ENCODE measurements at regions not wholly inside any gene's neighbourhood (a gene's known extent, or its start where the extent isn't known, plus 50 kb on each side); places are given as distances from the start of the nearest gene placed in this dataset.

GRCh38 chr5:104273725-104274124, 711.1 kb upstream of the NUDT12 start:
- Histone ChIP-seq H3K4me3 (no peak overlapping the region), H3K9ac (no peak overlapping the region)
- no peak for TF ChIP-seq Cebpa-rat (IDR thresholded peaks at IDR 0.05)

DNA sequence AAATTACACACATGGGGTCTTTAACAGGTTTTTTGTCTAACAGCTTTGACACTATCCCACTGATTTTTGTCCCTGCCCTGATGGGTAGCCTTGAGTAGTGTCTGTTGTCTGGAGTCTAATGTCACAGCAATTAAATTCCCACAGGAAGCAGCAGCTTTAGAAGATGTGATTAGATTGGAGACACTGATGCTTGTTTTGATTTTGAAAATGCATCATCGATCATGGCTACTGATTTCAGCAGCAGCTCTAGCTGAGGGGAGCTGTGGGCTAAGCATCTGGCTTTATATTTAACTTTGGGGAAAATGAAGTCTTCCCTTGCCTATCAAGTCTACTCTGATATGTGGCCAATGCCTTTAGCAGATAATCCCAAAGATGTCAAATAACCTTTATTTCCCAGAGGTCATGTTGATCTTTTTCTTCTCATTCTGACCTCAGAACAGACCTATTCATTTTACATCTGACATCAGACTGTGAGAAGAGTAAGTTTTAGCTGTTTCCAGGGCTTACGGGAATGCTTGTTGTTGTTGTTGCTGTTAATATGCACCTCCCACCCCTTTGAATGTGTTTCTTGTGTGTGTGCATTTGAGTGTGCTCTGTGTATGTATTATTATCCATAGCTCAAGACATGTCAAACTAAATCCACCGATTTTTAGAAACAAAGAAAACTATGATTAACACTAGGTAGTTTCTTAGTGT, 704.9 kb upstream of the NUDT12 start:
- H3K4me1 ChIP-seq: peaks cover 0 to 5% (median 0%) of the 10 kb centered on the region in 10 experiments; a peak in 1 of 20 replicates
- H3K9me3 ChIP-seq (replicated peaks in 1 of 11): no peaks in the 10 kb centered on the region
- no peak for TF ChIP-seq Cebpa-rat (IDR thresholded peaks at IDR 0.05)
- no peak overlapping the region for H3K4me2 ChIP-seq
- no peak overlapping the region for H3K4me3 ChIP-seq
- H4K20me1 ChIP-seq: no peaks in the 10 kb centered on the region
- no peak overlapping the region for H3K27ac ChIP-seq
- no peak overlapping the region for H3K9ac ChIP-seq
- no peaks in the 10 kb centered on the region for H3K27me3 ChIP-seq
- no peaks in the 10 kb centered on the region for H3K36me3 ChIP-seq

More at GRCh38 chr5:104273725-104274124, 711.1 kb upstream of the NUDT12 start:
- Histone ChIP-seq H3K4me1 (no peaks in the 10 kb centered on the region), H3K9me3 (replicated peaks in 1 of 11) (no peaks in the 10 kb centered on the region), H3K27me3 (no peaks in the 10 kb centered on the region), H3K36me3 (no peaks in the 10 kb centered on the region), H3K27ac (no peak overlapping the region), H3K4me2 (no peak overlapping the region), H4K20me1 (no peaks in the 10 kb centered on the region)

DNA sequence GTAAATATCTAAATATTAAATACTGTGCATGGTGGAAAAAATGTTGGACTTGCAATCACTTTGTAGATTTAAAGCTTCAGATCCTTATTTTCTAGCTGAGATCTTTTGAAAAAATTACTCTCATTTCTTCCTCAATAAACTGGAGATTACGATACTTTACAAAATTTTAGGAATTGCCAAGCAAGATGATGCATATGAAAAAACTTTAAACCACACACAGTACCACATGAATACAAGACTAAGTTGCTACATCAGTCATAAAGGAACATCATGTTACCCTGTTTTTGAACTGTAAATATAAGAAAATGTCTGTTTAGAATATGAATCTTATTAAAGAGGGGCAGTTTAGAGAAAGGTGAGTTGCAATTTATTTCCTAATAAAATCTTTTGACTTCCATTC, 703.6 kb upstream of the NUDT12 start:
- Histone ChIP-seq H3K4me2 (no peak overlapping the region), H3K4me1 (peaks cover 0 to 5% (median 0%) of the 10 kb centered on the region in 10 experiments; a peak in 1 of 20 replicates), H3K4me3 (no peak overlapping the region), H3K9me3 (replicated peaks in 1 of 11) (no peaks in the 10 kb centered on the region), H3K27ac (no peak overlapping the region), H4K20me1 (no peaks in the 10 kb centered on the region), H3K27me3 (no peaks in the 10 kb centered on the region), H3K9ac (no peak overlapping the region), H3K36me3 (no peaks in the 10 kb centered on the region)
- TF ChIP-seq Cebpa-rat (IDR thresholded peaks at IDR 0.05): no peak

DNA sequence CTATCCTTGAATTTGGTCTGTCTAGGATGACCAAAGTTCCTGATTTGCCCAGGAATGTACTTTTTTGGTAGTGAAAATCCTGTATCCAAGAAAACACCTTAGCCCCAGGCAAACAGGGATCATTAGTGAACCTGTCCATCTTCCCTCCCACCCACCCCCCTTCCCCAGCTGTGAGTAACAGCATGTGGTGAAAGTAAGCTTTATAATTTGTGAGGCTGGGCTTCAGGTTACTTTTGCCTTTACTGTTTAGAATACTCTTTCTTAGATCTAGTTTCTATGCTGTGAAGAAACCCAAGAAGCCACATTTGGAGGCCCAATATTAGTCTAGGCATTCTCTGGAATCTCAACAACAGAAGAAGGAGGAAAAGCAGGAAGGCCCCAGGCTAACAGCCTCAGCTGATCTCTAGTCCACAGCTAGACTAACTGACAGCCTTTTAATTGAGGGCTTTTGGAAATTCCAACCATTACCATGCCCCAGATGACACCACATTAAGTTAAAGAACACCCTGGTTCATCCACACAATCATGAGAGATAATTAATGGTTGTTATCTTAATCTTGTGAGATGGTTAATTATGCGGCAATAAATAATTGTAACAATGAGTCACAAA, 703.0 kb upstream of the NUDT12 start:
- peaks cover 0 to 5% (median 0%) of the 10 kb centered on the region in 10 experiments; a peak in 1 of 20 replicates for H3K4me1 ChIP-seq
- H3K27ac ChIP-seq: no peak overlapping the region
- H3K9me3 ChIP-seq (replicated peaks in 1 of 11): no peaks in the 10 kb centered on the region

DNA sequence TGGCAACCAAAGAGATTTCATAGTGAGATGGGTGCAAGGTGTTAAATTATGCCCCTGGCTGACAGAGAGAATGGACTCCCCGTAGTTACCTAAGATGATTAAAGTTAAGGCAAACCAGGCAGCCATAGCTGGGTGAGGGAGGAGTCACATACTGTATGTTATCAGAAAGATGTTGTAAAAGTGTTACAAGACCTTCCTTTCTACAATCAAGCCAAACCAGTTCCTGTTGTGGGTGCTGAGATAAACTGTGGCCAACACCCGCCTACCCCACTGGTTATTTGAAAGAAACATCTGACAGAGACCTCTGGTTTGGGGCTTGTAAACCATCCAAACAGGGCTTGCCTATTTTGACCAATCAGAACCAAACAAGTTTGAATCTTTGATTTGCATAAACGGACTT, 684.7 kb upstream of the NUDT12 start:
- Histone ChIP-seq H3K4me2 (no peak overlapping the region), H3K9ac (no peak overlapping the region), H3K9me3 (replicated peaks in 1 of 11) (no peaks in the 10 kb centered on the region), H4K20me1 (no peaks in the 10 kb centered on the region), H3K36me3 (no peaks in the 10 kb centered on the region), H3K4me1 (no peaks in the 10 kb centered on the region), H3K27ac (no peak overlapping the region), H3K27me3 (no peaks in the 10 kb centered on the region), H3K4me3 (no peak overlapping the region)
- no peak for TF ChIP-seq Cebpa-rat (IDR thresholded peaks at IDR 0.05)

More for the DNA sequence above, 703.0 kb upstream of the NUDT12 start:
- TF ChIP-seq Cebpa-rat (IDR thresholded peaks at IDR 0.05): no peak
- Histone ChIP-seq H3K4me3 (no peak overlapping the region), H3K9ac (no peak overlapping the region), H3K27me3 (no peaks in the 10 kb centered on the region), H3K36me3 (no peaks in the 10 kb centered on the region), H4K20me1 (no peaks in the 10 kb centered on the region), H3K4me2 (no peak overlapping the region)

DNA sequence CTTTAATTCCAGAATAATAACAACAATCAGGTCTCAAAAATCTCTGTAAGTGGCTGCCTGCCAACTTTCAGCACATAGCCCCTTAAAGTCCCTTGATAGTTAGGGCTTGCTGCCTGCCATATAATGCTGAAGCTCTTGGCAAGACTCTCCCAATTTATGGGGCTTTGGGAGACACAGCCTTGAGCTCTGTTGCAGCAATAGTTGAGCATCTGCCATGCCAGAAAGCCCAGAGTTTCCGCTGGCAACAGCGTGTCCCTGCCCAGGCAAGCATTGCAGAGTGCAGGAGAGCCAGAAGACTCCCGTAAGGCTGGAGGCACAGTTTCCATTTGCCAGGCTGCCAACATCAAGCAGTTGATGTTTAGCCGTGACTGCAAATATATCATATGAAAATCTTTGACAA, 678.5 kb upstream of the NUDT12 start:
- H3K4me3 ChIP-seq: no peak overlapping the region
- no peak for TF ChIP-seq Cebpa-rat (IDR thresholded peaks at IDR 0.05)
- H3K4me1 ChIP-seq: no peaks in the 10 kb centered on the region
- no peaks in the 10 kb centered on the region for H3K36me3 ChIP-seq
- H3K9me3 ChIP-seq (replicated peaks in 1 of 11): no peaks in the 10 kb centered on the region
- H4K20me1 ChIP-seq: no peaks in the 10 kb centered on the region
- H3K27me3 ChIP-seq: no peaks in the 10 kb centered on the region
- H3K27ac ChIP-seq: no peak overlapping the region
- no peak overlapping the region for H3K4me2 ChIP-seq
- no peak overlapping the region for H3K9ac ChIP-seq

DNA sequence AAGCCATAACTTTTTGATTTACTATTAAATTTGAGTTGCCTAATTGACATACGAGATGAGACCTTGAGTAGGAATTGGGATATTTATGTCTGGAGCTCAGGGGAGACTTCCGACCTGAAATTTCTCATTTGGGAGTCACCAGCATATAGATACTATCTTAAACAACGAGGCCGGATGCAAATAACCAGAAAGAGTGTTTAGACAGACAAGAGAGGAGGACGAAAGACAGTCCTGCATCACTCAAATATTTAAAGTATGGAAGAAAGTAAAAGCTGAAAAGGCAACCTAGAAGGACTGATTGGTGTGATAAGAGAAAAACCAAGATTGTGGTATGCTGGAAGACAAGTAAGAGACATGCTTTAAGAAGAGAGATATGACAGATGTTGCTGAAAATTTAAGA, 675.0 kb upstream of the NUDT12 start:
- no peaks in the 10 kb centered on the region for H4K20me1 ChIP-seq
- H3K36me3 ChIP-seq: no peaks in the 10 kb centered on the region
- H3K27ac ChIP-seq: no peak overlapping the region
- H3K4me3 ChIP-seq: no peak overlapping the region
- no peak overlapping the region for H3K4me2 ChIP-seq
- no peaks in the 10 kb centered on the region for H3K4me1 ChIP-seq
- no peak for TF ChIP-seq Cebpa-rat (IDR thresholded peaks at IDR 0.05)
- no peak overlapping the region for H3K9ac ChIP-seq
- no peaks in the 10 kb centered on the region for H3K9me3 ChIP-seq (replicated peaks in 1 of 11)
- no peaks in the 10 kb centered on the region for H3K27me3 ChIP-seq

DNA sequence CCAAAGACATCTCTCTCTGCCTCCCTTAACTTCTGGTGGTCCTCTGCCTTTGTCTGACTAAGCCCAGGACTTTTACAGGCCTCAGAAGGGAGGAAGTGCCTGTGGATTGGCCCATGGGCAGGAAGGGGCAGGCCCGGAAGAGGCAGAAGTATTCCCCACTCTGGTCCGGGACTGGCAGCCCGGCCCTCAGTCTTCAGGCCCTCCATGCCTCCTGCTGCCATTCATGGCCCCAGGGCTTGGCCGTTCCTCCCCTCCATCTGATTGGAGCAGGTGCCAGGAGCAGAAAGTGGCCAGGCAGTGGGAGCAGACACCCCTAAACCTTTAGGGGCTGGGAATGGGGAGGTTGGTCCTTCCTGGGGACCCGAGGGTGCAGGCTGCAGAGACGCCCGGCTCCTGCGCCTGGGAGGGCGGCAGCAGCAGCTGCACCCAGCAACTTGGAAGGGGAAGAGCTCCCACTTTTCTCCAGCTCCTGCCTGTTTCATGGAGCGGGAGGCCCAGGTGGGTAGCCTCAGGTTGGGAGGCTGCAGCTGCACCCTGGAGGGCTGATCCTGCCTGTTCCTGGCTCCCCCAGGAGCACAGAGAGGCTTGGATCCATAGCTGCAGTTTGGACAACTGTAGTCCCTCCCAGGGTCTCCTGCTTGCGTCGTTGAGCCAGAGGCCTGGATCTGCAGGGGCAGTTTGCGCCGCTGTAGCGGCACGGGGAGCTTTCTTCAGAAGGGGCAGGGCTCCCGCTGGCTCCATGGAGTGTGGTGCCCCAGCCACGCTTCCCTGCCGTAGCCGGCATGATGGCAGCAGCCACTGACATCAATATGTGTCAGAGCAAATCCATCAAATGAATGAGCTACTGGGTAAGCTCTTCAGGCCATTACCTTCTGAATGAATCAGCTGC, 661.5 kb upstream of the NUDT12 start:
- H3K4me3 ChIP-seq: no peak overlapping the region
- no peak overlapping the region for H3K27ac ChIP-seq
- H3K9me3 ChIP-seq (replicated peaks in 1 of 11): no peaks in the 10 kb centered on the region; a peak in 1 of 22 replicates
- H3K4me1 ChIP-seq: no peaks in the 10 kb centered on the region
- no peak for TF ChIP-seq Cebpa-rat (IDR thresholded peaks at IDR 0.05)
- no peak overlapping the region for H3K9ac ChIP-seq
- H3K4me2 ChIP-seq: no peak overlapping the region
- no peaks in the 10 kb centered on the region for H3K27me3 ChIP-seq
- no peaks in the 10 kb centered on the region for H3K36me3 ChIP-seq
- no peaks in the 10 kb centered on the region for H4K20me1 ChIP-seq

- no peak overlapping the region for H3K4me2 ChIP-seq
- H3K4me1 ChIP-seq: peaks cover 0 to 11% (median 0%) of the 10 kb centered on the region in 10 experiments; a peak in 5 of 20 replicates
- TF ChIP-seq Cebpa-rat (IDR thresholded peaks at IDR 0.05): no peak
- H4K20me1 ChIP-seq: no peaks in the 10 kb centered on the region
- no peak overlapping the region for H3K4me3 ChIP-seq
- H3K27ac ChIP-seq: no peak overlapping the region
- no peaks in the 10 kb centered on the region for H3K27me3 ChIP-seq
- H3K9me3 ChIP-seq (replicated peaks in 1 of 11): no peaks in the 10 kb centered on the region
- no peaks in the 10 kb centered on the region for H3K36me3 ChIP-seq
- H3K9ac ChIP-seq: no peak overlapping the region
Measured at GRCh38 chr5:104218200-104218599, 655.6 kb upstream of the NUDT12 start.
